HG02798 (cell line): ENCODE measurements at regions not wholly inside any gene's neighbourhood (a gene's known extent, or its start where the extent isn't known, plus 50 kb on each side); places are given as distances from the start of the nearest gene placed in this dataset.

Experiments
- ATAC-seq: cut with Tn5 transposase; IDR thresholded peaks from one replicate; pipeline ENCODE4 v1.9.1; 2021; ENCODE audit warnings: mild to moderate bottlenecking; ENCODE audit not compliant: unreplicated experiment, poor library complexity

- no peak for ATAC-seq
Observed at GRCh38 chr15:31455499-31455898, 128.9 kb downstream of the KLF13 start.

GRCh38 chr15:31456354-31457060 is 129.9 kb downstream of the KLF13 start:
- ATAC-seq, result no peak

GRCh38 chr15:31457161-31457560 is 130.5 kb downstream of the KLF13 start:
- ATAC-seq, result no peak

GRCh38 chr15:31457631-31458526 is 131.2 kb downstream of the KLF13 start:
- no peak for ATAC-seq

- ATAC-seq, result peak; percentile 93
Observed at GRCh38 chr15:31458596-31459399, 132.2 kb downstream of the KLF13 start.

- no peak for ATAC-seq
Observed at GRCh38 chr15:31459400-31459748, 132.7 kb downstream of the KLF13 start.

- ATAC-seq, result no peak
Observed at GRCh38 chr15:31461375-31461774, 134.7 kb downstream of the KLF13 start.

GRCh38 chr15:31461911-31462480 is 135.4 kb downstream of the KLF13 start:
- ATAC-seq, result no peak

GRCh38 chr15:31463521-31464102 is 137.0 kb downstream of the KLF13 start:
- ATAC-seq, result no peak

- ATAC-seq, result no peak
Observed at GRCh38 chr15:31464216-31465082, 137.8 kb downstream of the KLF13 start.

- no peak for ATAC-seq
Observed at GRCh38 chr15:31465083-31465955, 138.7 kb downstream of the KLF13 start.

- no peak for ATAC-seq
Observed at GRCh38 chr15:31467361-31467760, 140.7 kb downstream of the KLF13 start.

- ATAC-seq, result no peak
Observed at GRCh38 chr15:31468911-31469785, 142.5 kb downstream of the KLF13 start.

- no peak for ATAC-seq
Observed at GRCh38 chr15:31469786-31470525, 143.3 kb downstream of the KLF13 start.

GRCh38 chr15:31470756-31471155 is 144.1 kb downstream of the KLF13 start:
- ATAC-seq, result no peak

- no peak for ATAC-seq
Observed at GRCh38 chr15:31471731-31472430, 145.2 kb downstream of the KLF13 start.
